GM21825 (cell line): ENCODE measurements at regions not wholly inside any gene's neighbourhood (a gene's known extent, or its start where the extent isn't known, plus 50 kb on each side); places are given as distances from the start of the nearest gene placed in this dataset.
"Not testable (repeated sequence)": the region's sequence is repeated elsewhere in the genome, so short reads cannot be mapped to it uniquely, and the experiment has no call there.

Experiments
- ATAC-seq: cut with Tn5 transposase; IDR thresholded peaks from one replicate; pipeline ENCODE4 v1.9.1; 2021; ENCODE audit warnings: mild to moderate bottlenecking, moderate library complexity; ENCODE audit not compliant: unreplicated experiment

DNA sequence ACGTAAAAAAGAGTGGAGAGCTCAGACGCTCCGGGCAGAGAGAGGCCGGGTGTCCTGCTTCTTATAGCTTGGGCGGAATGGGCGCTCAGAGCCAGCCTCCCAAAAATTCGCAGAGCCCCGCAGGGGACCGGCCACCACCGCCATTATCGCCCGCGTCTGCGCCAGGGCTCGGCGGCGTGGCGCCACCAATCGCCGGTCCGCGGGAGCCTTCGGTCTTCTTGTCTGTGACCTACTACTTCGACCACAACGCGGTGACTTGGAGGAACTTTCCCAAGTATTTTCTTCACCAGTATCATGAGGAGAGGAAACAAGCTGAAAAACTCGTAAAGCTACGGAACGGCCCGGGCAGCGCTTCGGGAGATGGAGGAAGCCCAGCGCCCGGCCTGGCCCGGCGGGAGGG lies 1138.1 kb upstream of the CHAC2 start:
- no peak for ATAC-seq

DNA sequence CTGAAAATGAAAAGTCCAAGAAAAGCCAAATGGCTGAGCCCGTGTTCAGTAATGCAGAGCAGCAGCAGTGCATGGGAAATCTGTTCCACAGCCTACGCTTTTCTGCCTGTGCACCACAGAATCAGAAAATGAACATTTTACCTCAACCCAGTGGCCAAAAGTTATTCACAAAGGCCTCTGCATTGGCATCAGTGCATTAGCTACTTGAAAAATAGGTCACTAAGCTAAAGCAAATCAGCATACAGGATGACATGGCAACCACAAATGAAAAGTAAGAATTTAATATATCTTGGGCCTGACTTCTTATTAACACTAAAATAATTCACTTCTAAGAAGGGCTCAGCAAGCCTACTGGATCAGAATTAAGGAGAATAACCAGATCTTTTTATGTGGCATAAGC lies 1145.3 kb upstream of the CHAC2 start:
- ATAC-seq = no peak

DNA sequence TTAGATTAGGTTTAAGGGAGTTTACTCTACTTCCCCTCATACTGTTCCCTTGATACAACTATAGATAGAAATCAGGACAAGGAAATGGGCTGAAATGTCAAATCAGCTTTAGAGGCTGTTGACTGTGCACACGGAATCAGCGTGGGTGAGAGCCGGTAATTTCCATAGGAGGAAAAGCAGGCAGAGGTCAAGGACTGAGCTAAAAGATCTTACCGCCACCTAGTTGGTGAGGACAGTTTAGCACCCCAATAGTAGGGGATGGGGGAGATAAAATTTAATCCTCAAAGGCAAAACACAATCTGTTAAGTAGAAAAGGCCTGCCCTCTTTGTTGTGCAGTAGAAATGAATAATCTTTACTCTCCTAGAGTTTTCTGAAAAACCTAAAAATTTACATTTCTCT lies 1154.5 kb upstream of the CHAC2 start:
- ATAC-seq = no peak

DNA sequence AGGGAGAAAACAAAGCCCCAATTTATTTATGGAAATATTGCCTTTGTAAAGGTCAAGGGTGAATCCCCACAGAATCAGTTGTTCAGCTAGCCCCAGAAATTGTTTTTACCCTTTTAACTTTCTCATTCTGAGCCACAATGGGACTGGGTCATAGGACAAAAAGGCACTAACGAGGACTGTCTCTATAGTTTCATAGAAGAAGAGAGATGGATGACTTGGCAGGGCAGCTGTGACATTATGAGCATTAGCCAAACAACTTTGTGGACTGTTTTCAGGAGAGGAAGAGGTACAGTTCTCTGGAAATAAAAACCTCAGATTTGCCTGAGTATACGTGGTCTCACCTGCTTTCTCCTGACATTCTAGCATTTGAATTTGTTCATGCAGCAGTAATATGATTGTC lies 1155.8 kb upstream of the CHAC2 start:
- no peak for ATAC-seq

DNA sequence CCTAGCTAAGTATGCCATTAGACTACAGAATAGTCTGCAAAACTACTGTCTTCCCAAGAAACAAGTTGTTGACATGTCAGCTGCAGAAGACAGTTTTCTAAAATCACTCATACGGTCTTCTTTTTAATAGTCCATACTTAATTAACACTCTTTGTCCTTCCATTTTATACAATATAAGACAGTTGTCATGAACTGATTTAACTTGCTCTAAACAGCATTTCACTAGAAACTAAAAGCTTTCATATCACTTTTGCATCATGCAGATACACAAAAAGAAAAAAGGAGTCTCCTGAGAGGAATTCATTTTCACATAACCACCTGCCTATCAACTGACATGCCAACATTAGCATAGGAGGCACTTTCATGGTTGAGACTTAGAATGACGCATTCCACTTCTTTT lies 1159.6 kb upstream of the CHAC2 start:
- no peak for ATAC-seq

DNA sequence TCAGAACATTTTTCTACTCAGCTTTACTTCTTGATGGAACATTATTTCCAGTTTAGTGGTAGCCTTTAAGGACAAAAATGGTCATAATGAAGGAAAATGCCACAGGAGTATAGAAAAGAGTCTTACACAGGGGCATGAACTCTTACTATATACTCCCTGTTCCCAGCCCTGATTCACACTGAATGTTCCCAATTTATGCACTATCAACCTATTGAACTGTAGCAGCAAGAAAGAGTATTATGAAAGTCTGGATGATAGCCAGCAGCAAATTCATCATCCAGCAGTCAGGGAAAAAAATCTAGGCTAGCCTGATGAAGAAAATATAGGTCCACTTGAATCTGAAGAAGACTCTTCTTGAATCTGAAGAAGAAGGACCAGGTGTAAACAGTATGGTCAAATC lies 1170.3 kb upstream of the CHAC2 start:
- ATAC-seq = no peak

DNA sequence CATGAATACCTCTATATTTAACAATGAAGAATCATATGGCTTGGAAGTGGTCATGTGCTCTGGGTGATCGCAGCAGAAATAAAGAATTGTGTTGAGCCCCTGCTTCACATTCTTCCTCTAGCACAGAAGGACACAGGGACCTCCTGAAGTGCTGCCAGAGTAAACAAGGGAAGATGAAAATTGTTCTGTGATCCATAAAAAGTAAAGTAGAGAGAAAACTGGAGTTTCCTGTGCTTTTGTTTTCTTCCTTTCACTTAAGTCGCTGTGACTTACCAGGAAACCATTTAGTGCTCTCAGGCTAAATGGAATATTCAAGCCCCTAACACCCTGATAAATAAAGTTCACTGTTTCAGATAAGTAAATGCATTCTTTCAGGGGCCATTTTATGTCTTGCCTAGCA lies 1173.6 kb upstream of the CHAC2 start:
- ATAC-seq = no peak

DNA sequence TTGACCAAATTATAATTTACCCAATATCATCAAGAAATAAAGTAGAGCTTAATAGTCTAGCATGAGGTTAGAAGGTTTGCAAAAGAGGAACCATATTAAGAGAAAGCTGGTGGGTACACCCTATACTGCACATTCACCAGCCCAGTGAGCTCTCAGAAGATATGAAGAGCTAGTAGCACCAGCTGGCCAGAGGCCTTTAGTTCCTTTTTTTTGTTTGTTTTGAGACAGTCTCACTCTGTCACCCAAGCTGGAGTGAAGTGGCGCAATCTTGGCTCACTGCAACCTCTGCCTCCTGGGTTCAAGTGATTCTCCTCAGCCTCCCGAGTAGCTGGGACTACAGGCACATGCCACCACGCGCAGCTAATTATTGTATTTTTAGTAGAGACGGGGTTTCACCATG lies 1183.5 kb upstream of the CHAC2 start:
- ATAC-seq = not testable (repeated sequence)

DNA sequence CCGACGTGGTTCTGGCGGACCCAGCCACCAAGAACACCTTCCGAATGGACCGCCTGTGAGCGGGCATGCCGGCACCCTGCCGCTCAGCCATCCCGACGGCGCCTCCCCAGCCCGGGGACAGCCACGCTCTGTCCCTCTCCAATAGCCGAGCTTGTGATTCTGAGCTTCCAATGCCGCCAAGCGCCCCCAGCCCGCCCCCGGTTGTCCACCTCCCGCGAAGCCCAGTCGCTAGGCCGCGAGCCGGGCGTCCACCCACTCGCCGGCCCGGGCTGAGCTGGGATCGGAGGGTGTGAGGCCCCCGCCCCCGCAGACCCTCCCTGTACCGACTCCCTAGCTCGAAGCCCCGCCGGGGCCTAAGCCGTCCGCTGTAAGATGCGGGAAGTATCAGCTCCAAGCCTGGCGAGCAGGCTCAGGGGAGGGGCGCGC lies 1195.1 kb upstream of the CHAC2 start:
- ATAC-seq = no peak

DNA sequence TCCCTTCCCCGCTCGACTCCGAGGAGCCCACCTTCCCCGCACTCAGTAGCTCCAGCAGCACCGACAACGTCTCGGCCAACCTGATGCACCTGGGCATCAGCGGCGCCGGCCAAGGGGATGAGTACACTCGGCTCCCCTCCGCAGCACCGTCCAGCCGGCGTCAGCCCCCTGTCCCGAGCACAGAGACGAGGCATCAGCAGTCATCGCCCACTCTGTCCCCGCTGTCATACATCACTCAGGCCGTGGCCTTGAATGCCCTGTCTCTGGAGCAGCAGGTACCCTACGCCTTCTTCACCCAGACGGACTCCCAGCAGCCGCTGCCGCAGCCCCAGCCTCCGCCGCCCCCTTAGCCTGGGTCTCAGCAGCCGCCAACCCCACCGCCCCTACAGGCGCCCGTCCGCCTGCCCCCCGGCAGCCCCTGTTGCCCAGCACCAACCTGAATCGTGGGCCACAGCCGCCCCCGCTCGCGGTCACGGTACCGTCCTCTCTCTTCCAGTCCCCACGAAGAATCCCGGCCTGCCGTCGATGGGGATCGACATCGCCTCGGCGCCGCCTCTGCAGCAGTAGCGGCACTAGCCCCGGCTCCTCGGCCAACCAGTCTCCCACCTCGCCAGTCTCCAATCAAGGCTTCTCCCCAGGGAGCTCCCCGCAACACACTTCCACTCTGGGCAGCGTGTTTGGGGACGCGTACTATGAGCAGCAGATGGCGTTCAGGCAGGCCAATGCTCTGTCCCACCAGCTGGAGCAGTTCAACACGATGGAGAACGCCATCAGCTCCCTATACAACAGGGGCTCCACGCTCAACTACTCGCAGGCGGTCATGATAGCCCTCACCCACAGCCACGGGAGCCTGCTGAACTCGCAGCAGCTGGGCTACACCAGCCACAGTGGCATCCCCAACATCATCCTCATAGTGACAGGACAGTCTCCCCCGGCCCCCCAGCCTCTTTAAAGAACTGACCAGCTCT lies 1195.9 kb upstream of the CHAC2 start:
- no peak for ATAC-seq

DNA sequence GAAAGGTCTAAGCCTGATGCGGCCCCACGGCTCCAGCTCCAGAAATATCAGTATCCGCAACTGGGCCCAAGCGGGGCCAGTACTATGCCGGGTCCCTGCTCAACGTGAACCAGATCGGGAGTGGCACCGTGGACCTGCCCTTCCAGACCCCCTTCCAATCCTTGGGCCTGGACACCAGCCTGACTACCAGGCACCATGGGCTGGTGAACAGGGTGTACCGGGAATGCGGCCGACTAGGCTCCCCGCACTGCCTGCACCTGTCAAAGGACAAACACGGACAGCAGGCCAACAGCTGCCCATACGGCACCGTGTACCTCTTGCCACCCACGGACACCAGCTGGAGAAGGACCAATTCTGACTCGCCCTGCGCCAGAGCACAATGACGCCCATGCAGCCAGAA lies 1196.9 kb upstream of the CHAC2 start:
- ATAC-seq = no peak

DNA sequence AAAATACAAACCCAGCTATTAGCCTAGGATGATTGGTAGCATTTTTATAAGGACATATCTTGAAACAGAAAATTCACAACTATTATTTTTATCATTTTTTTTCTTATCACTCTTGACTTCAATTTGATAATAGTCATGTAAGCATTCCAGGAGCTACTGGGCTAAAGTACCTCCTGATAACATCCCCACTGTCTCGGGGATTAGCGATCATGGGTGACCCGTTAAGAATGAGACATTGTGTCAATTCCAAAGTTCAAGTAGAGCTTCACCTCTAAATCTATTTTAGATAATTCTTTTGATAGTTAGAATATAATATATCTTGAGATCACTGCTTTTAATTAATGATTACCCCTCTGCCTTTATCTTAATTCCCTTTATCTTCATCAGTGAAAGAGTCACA lies 1204.5 kb upstream of the CHAC2 start:
- no peak for ATAC-seq

DNA sequence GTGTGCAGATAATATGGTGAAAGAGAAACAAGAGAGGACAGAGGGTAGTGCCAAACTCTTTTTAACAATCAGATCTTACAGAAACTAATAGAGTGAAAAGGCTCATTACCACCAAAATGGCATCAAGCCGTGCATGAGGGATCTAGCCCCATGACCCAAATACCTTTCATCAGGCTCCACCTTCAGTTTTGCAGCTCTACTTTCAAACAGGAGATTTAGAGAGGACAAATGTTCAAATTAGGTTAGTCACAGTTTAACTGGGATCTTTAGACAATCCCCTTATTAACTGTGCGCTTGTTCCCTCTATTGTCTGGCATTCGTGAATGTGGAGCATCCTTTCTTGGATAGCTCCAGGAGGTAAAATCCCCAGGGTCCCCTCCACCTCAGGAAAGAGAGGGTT lies 1209.3 kb upstream of the CHAC2 start:
- ATAC-seq = no peak

DNA sequence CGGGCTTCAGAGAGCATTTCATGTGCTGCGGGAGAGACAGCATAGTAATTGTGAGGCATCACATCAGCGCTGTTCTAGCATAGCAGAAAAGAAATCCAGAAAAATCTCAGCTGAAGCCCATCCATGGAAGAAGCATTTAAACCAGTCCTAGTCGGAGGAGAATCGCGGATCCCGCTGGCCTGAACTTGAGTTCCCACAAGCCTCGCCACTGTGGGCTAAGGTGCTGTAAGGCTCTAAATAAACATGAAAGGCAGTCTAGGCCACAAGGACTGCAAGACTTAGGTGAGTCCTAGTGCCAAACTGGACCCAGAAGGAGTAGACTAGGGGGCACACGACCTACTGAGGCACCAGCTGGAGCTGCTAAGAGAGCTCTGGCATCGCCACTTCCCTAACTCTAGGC lies 1225.3 kb upstream of the CHAC2 start:
- ATAC-seq = no peak

DNA sequence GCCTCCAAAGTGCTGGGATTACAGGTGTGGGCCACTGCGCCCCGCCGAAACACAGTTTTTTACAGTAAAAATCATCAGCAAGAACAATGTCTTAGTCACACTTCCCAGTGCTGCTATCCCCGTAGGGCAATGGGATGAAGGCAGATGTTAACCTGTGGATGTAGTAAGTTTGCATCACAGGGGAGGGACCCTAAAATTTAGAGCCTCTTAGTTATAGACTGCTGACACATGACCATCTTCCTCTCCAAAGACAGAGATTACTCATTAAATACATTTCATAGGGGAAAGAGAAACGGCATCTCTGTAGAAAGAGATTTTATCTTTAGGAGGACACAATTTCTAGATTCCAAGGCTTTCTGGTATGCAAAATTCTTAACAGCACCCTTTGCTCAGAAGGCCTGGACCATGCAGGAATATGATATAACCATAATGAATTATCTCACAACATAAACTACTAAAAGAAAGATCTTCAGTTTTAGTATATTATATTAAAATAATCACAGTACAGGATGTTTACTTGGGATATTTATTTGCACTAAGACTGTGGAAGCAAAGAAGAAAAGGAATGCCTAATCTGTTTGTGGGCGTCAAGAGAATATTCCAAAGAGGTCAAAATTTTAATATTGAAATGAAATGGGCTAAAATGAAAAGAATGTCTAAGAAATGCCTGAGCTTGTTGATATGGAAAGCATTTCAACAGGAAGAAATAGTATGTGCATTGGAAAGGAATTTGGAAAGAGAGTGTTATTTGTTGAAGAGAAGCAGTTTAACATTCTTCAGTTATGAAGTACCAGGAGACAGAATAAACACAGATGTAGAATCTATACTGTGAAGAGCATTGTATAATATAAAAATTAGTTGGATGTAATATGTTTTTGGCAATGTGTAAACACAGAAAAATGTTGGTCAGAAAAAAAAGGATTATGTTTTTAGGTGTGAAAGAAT lies 1228.3 kb upstream of the CHAC2 start:
- ATAC-seq = no peak

DNA sequence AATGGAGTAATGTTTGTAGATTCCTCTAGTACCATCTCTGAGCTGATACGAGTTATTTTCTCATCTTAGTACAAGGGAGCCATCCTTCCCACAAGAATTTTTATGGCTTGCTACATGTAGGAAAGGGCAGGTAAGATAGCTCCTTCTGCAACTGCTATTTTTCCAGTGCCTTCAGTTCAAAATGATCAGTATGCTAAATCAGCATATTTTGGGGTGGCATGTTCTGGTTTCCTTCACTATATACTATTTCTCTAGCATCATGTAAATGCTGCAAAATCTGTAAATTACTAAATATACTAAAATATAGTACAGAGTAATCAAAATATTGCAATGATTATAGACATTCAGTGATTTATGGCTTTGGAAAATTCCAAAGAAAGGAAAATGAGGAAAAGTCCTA lies 1230.0 kb upstream of the CHAC2 start:
- no peak for ATAC-seq

DNA sequence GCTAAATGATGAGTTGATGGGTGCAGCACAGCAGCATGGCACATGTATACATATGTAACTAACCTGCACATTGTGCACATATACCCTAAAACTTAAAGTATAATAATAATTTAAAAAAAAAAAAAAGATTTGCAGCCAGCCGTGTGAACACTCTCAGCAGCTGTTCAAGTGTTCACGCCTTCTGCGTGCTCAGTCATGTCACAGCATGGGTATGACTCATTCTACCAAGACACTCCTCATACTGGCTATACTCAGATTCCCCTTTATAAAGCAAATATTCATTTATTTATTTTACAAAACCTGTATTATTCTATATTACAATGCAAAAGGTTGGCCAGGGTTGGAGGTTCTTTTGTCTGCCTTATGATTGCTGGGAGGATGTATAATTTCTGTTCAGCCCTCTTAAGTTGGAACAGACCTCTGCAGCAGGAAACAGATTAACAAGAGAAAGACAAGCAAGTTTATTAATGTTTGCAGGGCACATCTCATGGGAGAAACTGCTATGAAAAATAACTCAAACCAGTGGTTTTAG lies 1230.6 kb upstream of the CHAC2 start:
- ATAC-seq = no peak

DNA sequence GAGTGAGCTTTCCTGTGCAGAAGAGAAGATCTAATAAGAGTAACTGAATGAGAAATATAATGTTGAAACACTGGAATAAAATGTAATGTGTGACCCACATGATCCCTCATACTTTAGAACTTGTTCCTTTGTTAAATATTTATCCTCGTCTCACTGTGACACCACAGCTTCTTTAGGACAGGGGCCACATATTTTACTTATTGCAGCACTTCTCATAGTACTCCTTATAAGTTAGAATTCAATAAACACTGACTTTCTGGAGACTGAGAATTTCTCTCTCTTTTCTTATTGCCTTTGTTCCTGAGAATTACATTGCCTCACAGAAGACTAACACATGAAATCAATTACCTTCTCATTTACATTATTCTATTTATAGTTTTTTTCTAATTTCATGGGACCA lies 1234.6 kb upstream of the CHAC2 start:
- ATAC-seq = no peak

DNA sequence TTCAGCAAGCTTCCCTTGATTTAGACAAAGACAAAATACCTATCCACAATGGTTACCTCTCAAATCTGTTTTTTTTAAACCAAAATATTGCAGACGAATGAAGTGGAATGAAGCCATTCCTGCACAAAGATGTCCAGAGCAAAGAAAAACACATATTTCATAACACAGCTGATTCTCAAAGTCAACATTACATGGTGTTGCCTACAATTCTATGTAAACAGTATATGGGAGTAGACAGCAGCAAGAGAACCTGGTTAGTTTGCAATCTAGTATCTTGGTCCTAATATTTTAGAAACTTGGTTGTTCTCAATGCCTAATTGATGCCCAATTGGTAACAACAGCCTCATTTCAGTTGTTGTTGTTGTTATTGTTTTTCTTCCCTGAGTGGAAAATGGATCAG lies 1240.9 kb upstream of the CHAC2 start:
- no peak for ATAC-seq

DNA sequence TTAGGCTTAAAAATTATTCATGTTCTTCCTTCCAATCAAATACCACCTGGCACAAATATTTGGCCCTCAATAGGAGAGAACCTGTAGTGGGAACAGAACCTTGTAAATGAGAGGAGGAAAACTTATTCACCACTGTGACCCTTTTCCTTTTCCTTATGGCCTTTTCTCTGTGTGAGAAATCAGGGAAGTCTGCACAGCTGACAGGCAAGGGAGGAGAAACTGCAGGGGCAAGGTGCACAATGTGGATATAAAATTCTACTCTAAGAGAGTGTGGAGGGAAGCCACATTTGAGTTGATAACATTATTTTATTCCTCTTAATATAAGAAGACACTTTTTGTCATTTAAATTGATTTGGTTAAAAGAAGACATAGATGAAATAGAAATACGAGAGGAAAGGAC lies 1247.0 kb upstream of the CHAC2 start:
- no peak for ATAC-seq

DNA sequence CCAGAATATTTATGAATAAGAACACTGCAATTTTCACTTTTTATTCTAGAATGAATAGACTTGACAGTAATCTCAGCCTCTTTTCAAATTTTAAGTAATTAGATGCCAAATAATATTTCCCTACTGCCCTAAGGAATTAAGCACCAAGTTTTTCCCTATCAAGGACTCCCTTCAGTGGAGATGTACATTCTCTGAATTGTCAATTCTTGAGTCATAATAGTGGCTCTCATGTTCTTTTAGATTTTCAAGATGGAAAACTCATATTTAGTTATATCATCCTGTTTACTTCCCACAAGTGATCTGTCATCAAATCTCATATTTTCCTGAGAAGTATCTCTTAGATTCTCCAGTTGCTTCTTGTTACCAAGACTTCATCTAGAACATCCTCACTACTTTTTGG lies 1248.9 kb upstream of the CHAC2 start:
- ATAC-seq = no peak

DNA sequence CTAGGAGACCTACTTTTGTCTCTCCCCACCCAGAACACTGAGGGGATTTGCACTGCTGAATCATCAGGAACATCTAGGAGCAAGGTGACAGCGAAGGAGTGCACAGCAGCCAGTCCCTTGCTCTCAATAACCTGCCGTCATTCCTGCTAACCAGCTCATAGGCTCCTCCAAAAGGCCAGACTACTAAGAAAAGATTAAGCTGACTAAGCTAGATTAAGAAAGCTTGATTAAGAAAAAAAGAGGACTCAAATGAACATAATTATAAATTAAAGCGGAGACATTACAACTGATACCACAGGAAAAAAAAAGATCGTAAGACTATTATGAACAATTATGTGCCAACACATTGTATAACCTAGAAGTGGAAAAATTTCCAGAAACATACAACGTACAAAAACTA lies 1254.8 kb upstream of the CHAC2 start:
- ATAC-seq = no peak
